ENCODE measurements at regions not wholly inside any gene's neighbourhood (a gene's known extent, or its start where the extent isn't known, plus 50 kb on each side); places are given as distances from the start of the nearest gene placed in this dataset.

DNA sequence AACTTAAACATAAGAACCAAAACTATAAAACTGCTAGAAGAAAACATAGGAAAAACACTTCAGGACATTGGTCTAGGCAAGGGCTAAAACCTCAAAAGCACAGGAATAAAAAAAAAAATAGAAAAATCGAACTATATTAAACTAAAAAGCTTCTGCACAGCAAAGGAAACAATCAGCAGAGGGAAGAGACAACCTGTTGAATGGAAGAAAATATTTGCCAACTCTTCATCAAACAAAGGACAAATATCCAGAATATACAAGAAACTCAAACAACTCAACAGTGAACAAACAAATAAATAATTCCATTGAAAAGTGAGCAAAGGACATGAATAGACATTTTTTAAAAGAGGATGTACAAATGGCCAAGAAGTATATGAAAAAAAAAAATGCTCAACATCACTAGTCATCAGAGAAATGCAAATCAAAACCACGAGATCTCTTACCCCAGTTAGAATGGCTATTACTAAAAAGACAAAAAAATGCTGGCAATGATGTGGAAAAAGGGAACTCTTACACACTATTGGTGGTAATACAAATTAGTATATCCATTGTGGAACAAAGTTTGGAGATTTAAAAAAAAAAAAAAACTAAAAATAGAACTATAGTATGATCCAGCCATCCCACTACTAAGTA lies 152.0 kb downstream of the NDUFA12 start:
- ATAC-seq (no peak), DNase-seq (ENCODE audit: low read depth, low spot score) (no peak)
- H3K36me3 ChIP-seq (ENCODE audit: control insufficient read depth in 1 of 2, insufficient read depth in 2 of 2, low read length in 2 of 2): no peaks in the 10 kb centered on the region
- H3K9me2 ChIP-seq (ENCODE audit: insufficient read depth): no peaks in the 10 kb centered on the region
- H3K9me3 ChIP-seq (ENCODE audit: control insufficient read depth in 1 of 2, insufficient read depth in 1 of 2, low read depth in 1 of 2, low read length in 2 of 2): no peaks in the 10 kb centered on the region
- RAD21 ChIA-PET (ENCODE audit: low non-redundant PET in 1 of 2, low total read pairs in 2 of 2, uncharacterized antibody in 2 of 2, unreplicated experiment in 2 of 2): no interaction called here
- POLR2A ChIA-PET: no interaction called here
- H3K4me3 ChIP-seq (replicated peaks in 1 of 2; ENCODE audit: low read depth in 1 of 2, low read length in 2 of 2): no peak overlapping the region
- no peaks in the 10 kb centered on the region for H3K27me3 ChIP-seq (ENCODE audit: insufficient read depth, low read length)
- H3K4me2 ChIP-seq (ENCODE audit: low read length): no peak overlapping the region
- intact Hi-C loops (cut with micrococcal nuclease): no loop called here
- H3K79me2 ChIP-seq (ENCODE audit: insufficient read depth, low read length): no peaks in the 10 kb centered on the region
- CTCF ChIA-PET: no interaction called here
- H4K20me1 ChIP-seq (ENCODE audit: insufficient read depth): no peaks in the 10 kb centered on the region
- H3K9ac ChIP-seq (ENCODE audit: low read length): no peak overlapping the region
- H2AFZ ChIP-seq (ENCODE audit: low read depth, low read length, poor library complexity, severe bottlenecking): no peak overlapping the region
- no peaks in the 10 kb centered on the region for H3K4me1 ChIP-seq (ENCODE audit: control insufficient read depth in 1 of 2, insufficient read depth in 2 of 2, low read length in 2 of 2)
- no peak overlapping the region for H3K27ac ChIP-seq (ENCODE audit: low read depth, low read length)
- BruUV-seq (replicated peaks): no TSS peak
- TF ChIP-seq YY1 (IDR thresholded peaks at IDR 0.05; ENCODE audit: extremely low read depth, insufficient replicate concordance, low read depth, low read length) (no peak), CBX3 (IDR thresholded peaks at IDR 0.05; ENCODE audit: low read depth) (no peak), SRF (IDR thresholded peaks at IDR 0.05; ENCODE audit: low read depth) (no peak), SIN3A (IDR thresholded peaks at IDR 0.05; ENCODE audit: low read depth) (no peak), POLR2AphosphoS5 (IDR thresholded peaks at IDR 0.05; ENCODE audit: low read depth, low read length) (no peak), SP1 (IDR thresholded peaks at IDR 0.05; ENCODE audit: low read depth) (no peak), ZNF274 (IDR thresholded peaks at IDR 0.05; ENCODE audit: low read depth, low read length) (no peak), JUND (IDR thresholded peaks at IDR 0.05) (no peak), ZFX (IDR thresholded peaks at IDR 0.05) (no peak), EGR1 (IDR thresholded peaks at IDR 0.05; ENCODE audit: low read depth) (no peak), TCF7L2 (IDR thresholded peaks at IDR 0.05; ENCODE audit: borderline replicate concordance, extremely low read depth, insufficient read depth, insufficient read length) (no peak), ELF1 (IDR thresholded peaks at IDR 0.05; ENCODE audit: borderline replicate concordance, low read depth) (no peak), RAD21 (IDR thresholded peaks at IDR 0.05; ENCODE audit: low read depth) (no peak), EZH2phosphoT487 (IDR thresholded peaks at IDR 0.05; ENCODE audit: borderline replicate concordance) (no peak)
- TF ChIP-seq, protein P1, sequence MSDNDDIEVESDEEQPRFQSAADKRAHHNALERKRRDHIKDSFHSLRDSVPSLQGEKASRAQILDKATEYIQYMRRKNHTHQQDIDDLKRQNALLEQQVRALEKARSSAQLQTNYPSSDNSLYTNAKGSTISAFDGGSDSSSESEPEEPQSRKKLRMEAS (IDR thresholded peaks at IDR 0.05): no peak
- TF ChIP-seq, protein P2, sequence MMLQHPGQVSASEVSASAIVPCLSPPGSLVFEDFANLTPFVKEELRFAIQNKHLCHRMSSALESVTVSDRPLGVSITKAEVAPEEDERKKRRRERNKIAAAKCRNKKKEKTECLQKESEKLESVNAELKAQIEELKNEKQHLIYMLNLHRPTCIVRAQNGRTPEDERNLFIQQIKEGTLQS (IDR thresholded peaks at IDR 0.05): no peak
- TF ChIP-seq, protein P3, sequence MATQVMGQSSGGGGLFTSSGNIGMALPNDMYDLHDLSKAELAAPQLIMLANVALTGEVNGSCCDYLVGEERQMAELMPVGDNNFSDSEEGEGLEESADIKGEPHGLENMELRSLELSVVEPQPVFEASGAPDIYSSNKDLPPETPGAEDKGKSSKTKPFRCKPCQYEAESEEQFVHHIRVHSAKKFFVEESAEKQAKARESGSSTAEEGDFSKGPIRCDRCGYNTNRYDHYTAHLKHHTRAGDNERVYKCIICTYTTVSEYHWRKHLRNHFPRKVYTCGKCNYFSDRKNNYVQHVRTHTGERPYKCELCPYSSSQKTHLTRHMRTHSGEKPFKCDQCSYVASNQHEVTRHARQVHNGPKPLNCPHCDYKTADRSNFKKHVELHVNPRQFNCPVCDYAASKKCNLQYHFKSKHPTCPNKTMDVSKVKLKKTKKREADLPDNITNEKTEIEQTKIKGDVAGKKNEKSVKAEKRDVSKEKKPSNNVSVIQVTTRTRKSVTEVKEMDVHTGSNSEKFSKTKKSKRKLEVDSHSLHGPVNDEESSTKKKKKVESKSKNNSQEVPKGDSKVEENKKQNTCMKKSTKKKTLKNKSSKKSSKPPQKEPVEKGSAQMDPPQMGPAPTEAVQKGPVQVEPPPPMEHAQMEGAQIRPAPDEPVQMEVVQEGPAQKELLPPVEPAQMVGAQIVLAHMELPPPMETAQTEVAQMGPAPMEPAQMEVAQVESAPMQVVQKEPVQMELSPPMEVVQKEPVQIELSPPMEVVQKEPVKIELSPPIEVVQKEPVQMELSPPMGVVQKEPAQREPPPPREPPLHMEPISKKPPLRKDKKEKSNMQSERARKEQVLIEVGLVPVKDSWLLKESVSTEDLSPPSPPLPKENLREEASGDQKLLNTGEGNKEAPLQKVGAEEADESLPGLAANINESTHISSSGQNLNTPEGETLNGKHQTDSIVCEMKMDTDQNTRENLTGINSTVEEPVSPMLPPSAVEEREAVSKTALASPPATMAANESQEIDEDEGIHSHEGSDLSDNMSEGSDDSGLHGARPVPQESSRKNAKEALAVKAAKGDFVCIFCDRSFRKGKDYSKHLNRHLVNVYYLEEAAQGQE (IDR thresholded peaks at IDR 0.05; ENCODE audit: low read depth): no peak

Measured in HCT116 (cell line).